ENCODE measurements at regions not wholly inside any gene's neighbourhood (a gene's known extent, or its start where the extent isn't known, plus 50 kb on each side); places are given as distances from the start of the nearest gene placed in this dataset.

- DNase-seq (ENCODE audit: extremely low read depth, low read depth), result no peak
These were observed 68.2 kb upstream of the ARRDC4 start for GRCh38 chr15:97892167-97892938.

- DNase-seq (ENCODE audit: extremely low read depth, low read depth), result no peak
These were observed 66.5 kb upstream of the ARRDC4 start for GRCh38 chr15:97893967-97894366.

GRCh38 chr15:97899981-97900380 is 60.5 kb upstream of the ARRDC4 start:
- DNase-seq (ENCODE audit: extremely low read depth, low read depth), result no peak

GRCh38 chr15:97902140-97902780 is 58.2 kb upstream of the ARRDC4 start:
- DNase-seq (ENCODE audit: extremely low read depth, low read depth), result no peak

GRCh38 chr15:97903560-97903959 is 56.9 kb upstream of the ARRDC4 start:
- DNase-seq (ENCODE audit: extremely low read depth, low read depth), result no peak

GRCh38 chr15:97903971-97904572 is 56.4 kb upstream of the ARRDC4 start:
- peak; percentile 45 for DNase-seq (ENCODE audit: extremely low read depth, low read depth)

GRCh38 chr15:97909291-97909891 is 51.1 kb upstream of the ARRDC4 start:
- peak; percentile 47 for DNase-seq (ENCODE audit: extremely low read depth, low read depth)

Small RNAs in the stretch of these regions (small RNA-seq; reads per million reads assigned to genes)
- gene AC110588.1 (0 to 0.12 reads per million in 2 experiments), gene RF00017 (0 reads per million in 2 experiments), gene RNA5SP401 (0 reads per million in 2 experiments)
